Kidney (tissue), 13 donors: ENCODE measurements at regions not wholly inside any gene's neighbourhood (a gene's known extent, or its start where the extent isn't known, plus 50 kb on each side); places are given as distances from the start of the nearest gene placed in this dataset.

Source experiments
- DNase-seq, 5 donors: peaks; one replicate each; pipeline ENCODE4 v3.0.0-alpha.2; 2013 to 2020
- FAIRE-seq: peaks from 2 replicates; lab custom pipeline; 2012; peaks lifted over from hg19 to GRCh38; lab: Jason Lieb, UNC
- H3K27ac ChIP-seq, 2 donors: one replicate each; pipeline ENCODE4 v1.7.0; 2013; ENCODE audit warnings: low read depth in 2 of 2, low read length in 2 of 2, inconsistent platforms in 1 of 2
- H3K27me3 ChIP-seq: one replicate; pipeline ENCODE4 v1.7.1; 2013; ENCODE audit warnings: low read length, inconsistent platforms; ENCODE audit not compliant: control insufficient read depth, insufficient read depth
- H3K36me3 ChIP-seq, 3 donors: one replicate each; pipeline versions ENCODE4 v1.7.0 to v1.7.1; 2013; ENCODE audit warnings: low read length in 3 of 3, control low read depth in 1 of 3, inconsistent platforms in 1 of 3; ENCODE audit not compliant: insufficient read depth in 3 of 3, control insufficient read depth in 2 of 3
- H3K4me1 ChIP-seq, 3 donors: one replicate each; pipeline versions ENCODE4 v1.7.0 to v1.7.1; 2013; ENCODE audit warnings: low read length in 3 of 3, inconsistent platforms in 1 of 3, low read depth in 1 of 3; ENCODE audit not compliant: control insufficient read depth in 2 of 3, insufficient read depth in 2 of 3
- H3K4me3 ChIP-seq, 3 donors: one replicate each; pipeline versions ENCODE4 v1.7.0 to v1.8.1; 2013; ENCODE audit warnings: low read length in 3 of 3, control low read depth in 1 of 3, inconsistent platforms in 1 of 3
- H3K9ac ChIP-seq, 3 donors: one replicate each; pipeline versions ENCODE4 v1.7.0 to v1.7.1; 2013; ENCODE audit warnings: low read length in 3 of 3, control low read depth in 1 of 3, inconsistent platforms in 1 of 3
- H3K9me3 ChIP-seq, 3 donors: one replicate each; pipeline versions ENCODE4 v1.7.0 to v1.7.1; 2013; ENCODE audit warnings: low read length in 3 of 3, control low read depth in 1 of 3, inconsistent platforms in 1 of 3; ENCODE audit not compliant: control insufficient read depth in 2 of 3, insufficient read depth in 1 of 3
- intact Hi-C: fragments of 100-400 bp; cut with DNase I; formaldehyde crosslinking; loops from one replicate; pipeline ENCODE4 v1.11.1; 2022
- TF ChIP-seq, protein P1 (sequence below): IDR thresholded peaks from 3 replicates; pipeline ENCODE4 v1.5.1; 2012; ENCODE audit warnings: mild to moderate bottlenecking, moderate library complexity, borderline replicate concordance; ENCODE audit not compliant: insufficient read depth; ENCODE audit errors: extremely low read depth
- donor health status: control.
- donor health status: control.
- donor health status: control.
- donor health status: control.
- donor health status: control.
- donor health status: DM: yes; HTN: yes; CAD: no.
- donor health status: Normal renal cell carcinoma (clear cell type).

DNA sequence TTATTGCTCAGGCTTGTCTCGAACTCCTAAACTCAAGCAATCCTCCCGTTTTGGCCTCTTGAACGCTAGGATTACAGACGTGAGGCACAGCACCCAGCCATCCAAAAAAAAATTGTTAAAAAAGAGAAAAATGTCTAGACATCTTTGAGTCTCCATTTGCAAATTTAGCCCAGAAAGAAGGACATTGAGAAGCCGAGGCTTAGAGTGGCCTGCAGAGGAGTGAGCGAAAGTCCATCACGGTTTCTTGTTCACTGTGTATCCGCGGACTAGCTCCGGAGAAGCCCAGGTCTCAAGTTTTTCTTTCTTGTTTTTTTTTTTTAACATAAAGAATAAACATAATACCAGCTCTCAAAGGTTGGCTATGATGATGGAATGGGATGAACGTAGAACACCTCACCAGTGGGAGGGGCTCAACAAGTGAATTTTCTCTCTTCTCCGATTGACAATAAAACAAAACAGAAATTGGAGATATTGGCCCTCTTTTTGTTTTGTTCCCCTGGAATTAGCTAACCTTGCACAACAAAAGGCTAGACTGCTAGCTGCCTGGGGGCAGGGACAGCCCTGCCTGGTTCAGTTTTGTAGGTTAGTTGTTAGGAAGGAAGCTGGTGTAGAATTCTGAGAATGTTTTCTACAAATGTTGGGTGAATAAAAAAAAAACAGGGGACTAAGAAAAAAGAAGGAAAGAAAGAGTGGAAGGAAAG lies 163.4 kb downstream of the MYCN start:
- H3K27me3 ChIP-seq, result no peaks in the 10 kb centered on the region
- H3K36me3 ChIP-seq, result no peaks in the 10 kb centered on the region
- no peak overlapping the region for H3K4me3 ChIP-seq
- no peak overlapping the region for H3K27ac ChIP-seq
- H3K9me3 ChIP-seq, result no peaks in the 10 kb centered on the region
- intact Hi-C loops, result no loop called here
- DNase-seq, result no peak
- H3K4me1 ChIP-seq, result no peaks in the 10 kb centered on the region
- FAIRE-seq, result no peak
- no peak overlapping the region for H3K9ac ChIP-seq
- TF ChIP-seq, protein P1, sequence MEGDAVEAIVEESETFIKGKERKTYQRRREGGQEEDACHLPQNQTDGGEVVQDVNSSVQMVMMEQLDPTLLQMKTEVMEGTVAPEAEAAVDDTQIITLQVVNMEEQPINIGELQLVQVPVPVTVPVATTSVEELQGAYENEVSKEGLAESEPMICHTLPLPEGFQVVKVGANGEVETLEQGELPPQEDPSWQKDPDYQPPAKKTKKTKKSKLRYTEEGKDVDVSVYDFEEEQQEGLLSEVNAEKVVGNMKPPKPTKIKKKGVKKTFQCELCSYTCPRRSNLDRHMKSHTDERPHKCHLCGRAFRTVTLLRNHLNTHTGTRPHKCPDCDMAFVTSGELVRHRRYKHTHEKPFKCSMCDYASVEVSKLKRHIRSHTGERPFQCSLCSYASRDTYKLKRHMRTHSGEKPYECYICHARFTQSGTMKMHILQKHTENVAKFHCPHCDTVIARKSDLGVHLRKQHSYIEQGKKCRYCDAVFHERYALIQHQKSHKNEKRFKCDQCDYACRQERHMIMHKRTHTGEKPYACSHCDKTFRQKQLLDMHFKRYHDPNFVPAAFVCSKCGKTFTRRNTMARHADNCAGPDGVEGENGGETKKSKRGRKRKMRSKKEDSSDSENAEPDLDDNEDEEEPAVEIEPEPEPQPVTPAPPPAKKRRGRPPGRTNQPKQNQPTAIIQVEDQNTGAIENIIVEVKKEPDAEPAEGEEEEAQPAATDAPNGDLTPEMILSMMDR, result no peak

DNA sequence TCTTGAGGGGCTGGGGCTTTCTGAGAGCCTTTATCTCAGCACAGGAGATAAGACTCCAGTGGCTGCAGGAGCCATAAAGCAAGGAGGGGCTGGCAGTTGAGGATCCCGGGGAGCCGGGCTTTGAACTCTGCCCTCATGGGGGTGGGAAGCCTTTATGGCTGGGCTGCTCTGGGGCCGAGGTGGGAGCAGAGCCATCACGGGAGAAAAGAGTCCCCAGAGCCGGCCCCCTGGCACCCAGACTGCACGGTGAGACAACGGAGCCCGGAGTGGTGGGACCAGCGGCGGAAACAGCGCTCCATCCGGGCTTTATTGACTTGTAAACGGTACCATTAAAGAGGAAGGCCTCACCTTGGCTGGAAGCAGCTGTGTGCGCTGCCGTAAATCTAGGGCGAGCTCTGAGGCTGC lies 162.6 kb downstream of the MYCN start:
- H3K9me3 ChIP-seq, result no peaks in the 10 kb centered on the region
- H3K4me1 ChIP-seq, result no peaks in the 10 kb centered on the region
- no peaks in the 10 kb centered on the region for H3K36me3 ChIP-seq
- TF ChIP-seq, protein P1, result no peak
- no peaks in the 10 kb centered on the region for H3K27me3 ChIP-seq
- no peak overlapping the region for H3K27ac ChIP-seq
- DNase-seq (no peak), FAIRE-seq (no peak)
- intact Hi-C loops, result no loop called here
- H3K9ac ChIP-seq, result no peak overlapping the region
- H3K4me3 ChIP-seq, result no peak overlapping the region

DNA sequence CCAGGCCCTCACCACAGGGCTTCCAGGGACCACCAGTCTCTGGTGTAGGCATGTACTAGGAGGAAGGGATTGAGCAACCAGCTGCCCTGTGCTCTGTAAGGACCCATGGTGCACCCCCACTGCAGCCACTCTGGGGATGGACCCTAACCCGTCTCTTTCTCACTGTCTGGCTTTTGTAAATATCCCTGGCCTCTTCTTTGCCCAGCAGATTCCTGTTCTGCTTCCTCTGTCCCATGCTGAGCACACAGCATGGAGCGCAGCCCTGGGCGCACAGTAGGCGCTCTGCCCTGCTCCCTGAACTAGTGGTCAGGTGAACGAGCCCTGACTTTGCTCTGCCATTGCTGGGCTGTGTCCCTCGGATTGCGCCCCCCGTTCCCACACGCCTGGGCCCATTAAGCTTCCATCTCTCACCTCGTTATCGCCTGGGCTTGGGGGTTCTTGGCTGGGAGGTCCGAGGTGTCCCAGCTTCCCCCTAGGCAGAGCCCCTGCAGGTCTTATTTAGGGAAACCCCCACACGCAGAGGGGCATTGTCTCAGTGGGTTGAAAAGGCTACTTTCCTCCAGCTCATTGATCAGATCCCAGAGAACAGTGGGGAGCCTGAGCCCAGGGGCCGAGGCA lies 162.1 kb downstream of the MYCN start:
- H3K9ac ChIP-seq, result no peak overlapping the region
- no peak for DNase-seq
- H3K9me3 ChIP-seq, result no peaks in the 10 kb centered on the region
- no peak overlapping the region for H3K27ac ChIP-seq
- H3K4me1 ChIP-seq, result peaks cover 0 to under 1% (median 0%) of the 10 kb centered on the region in 3 donors
- intact Hi-C loops, result no loop called here
- no peaks in the 10 kb centered on the region for H3K36me3 ChIP-seq
- FAIRE-seq, result no peak
- H3K4me3 ChIP-seq, result no peak overlapping the region
- TF ChIP-seq, protein P1, result no peak
- H3K27me3 ChIP-seq, result no peaks in the 10 kb centered on the region
